Fibroblast of villous mesenchyme (primary cell): ENCODE measurements at regions not wholly inside any gene's neighbourhood (a gene's known extent, or its start where the extent isn't known, plus 50 kb on each side); places are given as distances from the start of the nearest gene placed in this dataset.

Source experiments
- DNase-seq: peaks from one replicate; pipeline ENCODE4 v3.0.0-alpha.2; 2010; ENCODE audit warnings: low read depth
- H3K4me3 ChIP-seq: 2 replicates; pipeline ENCODE4 v1.5.1; 2011; ENCODE audit warnings: low read depth, mild to moderate bottlenecking, low read length
- CTCF ChIP-seq: IDR thresholded peaks from 2 replicates; pipeline ENCODE4 v1.5.1; 2012; ENCODE audit warnings: low read depth, mild to moderate bottlenecking, low read length; ENCODE audit not compliant: insufficient read depth

DNA sequence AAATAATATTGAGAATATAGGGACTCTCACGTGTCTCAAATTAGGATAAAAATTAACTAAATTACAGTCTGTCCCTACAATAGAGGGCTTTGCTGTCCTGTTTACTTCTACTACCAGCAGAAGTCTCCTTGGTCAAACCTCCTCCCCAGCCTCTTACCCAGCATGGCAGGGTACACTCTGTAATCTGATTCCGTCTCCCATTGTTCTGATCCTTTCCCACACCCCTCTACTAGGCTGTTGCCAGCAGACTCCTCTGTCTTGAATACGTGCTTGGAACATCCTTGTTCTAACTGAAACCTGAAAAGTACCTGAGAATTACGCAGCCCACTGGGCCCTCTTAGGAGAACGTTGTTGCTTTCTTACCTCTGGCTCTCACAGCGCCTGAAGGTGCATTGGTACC is 112.2 kb upstream of the PREP start:
- no peak for DNase-seq
- TF ChIP-seq CTCF, result no peak
- H3K4me3 ChIP-seq, result no peak overlapping the region

- DNase-seq, result peak; percentile 83
- TF ChIP-seq CTCF, result no peak
- H3K4me3 ChIP-seq, result no peak overlapping the region
Observed at GRCh38 chr6:105514306-105514705, 111.4 kb upstream of the PREP start.

- no peak for TF ChIP-seq CTCF
- no peak overlapping the region for H3K4me3 ChIP-seq
- DNase-seq, result no peak
Observed at GRCh38 chr6:105511639-105512038, 108.8 kb upstream of the PREP start.

DNA sequence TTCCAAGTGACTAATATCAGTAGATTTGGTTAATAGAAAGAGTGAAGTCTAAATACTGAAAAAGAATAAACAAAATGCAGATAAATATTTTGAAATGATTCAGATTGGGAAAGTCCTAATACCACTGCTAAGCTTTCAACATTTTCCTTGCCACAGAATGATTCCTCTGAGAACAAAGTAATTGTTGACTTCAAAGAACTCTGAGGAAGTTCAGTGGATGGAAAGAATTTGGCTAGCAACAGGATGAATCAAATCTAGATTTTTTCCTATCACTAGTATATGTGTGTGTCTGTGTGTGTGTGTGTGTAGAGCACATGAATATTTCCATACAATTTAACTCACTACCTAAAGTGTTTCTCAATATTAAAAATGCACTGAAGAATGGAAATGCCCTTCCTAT is 107.9 kb upstream of the PREP start:
- no peak for TF ChIP-seq CTCF
- peak; percentile 64 for DNase-seq
- no peak overlapping the region for H3K4me3 ChIP-seq

- DNase-seq, result peak; percentile 73
- TF ChIP-seq CTCF, result peak; percentile 71
- H3K4me3 ChIP-seq, result no peak overlapping the region
Observed at GRCh38 chr6:105509506-105510331, 106.8 kb upstream of the PREP start.

GRCh38 chr6:105507811-105508210 is 104.9 kb upstream of the PREP start:
- no peak for TF ChIP-seq CTCF
- DNase-seq, result no peak
- no peak overlapping the region for H3K4me3 ChIP-seq

DNA sequence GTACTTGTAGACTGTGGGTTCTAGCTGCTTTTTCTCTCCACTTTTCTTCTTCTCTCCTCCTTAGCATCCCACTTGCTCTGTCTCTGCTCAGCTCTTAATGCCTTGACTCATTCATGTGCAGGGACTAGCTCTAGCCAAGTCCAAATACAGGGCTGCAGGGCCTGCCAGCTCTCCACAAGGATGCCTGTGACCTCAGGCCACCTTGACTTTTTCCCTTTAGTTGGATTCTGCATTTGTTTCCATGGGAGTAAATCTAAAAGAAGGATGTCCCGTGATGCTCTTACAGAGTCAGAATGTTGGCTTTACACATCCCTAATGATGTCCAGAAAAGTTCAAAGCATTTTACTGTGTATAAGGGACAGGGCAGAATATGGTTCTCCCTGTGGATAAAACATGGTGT is 101.8 kb upstream of the PREP start:
- TF ChIP-seq CTCF, result no peak
- DNase-seq, result no peak

More for the DNA sequence above, 101.8 kb upstream of the PREP start:
- no peak overlapping the region for H3K4me3 ChIP-seq
